Vagina (tissue), 2 donors: ENCODE measurements at regions not wholly inside any gene's neighbourhood (a gene's known extent, or its start where the extent isn't known, plus 50 kb on each side); places are given as distances from the start of the nearest gene placed in this dataset.
A peak's percentile ranks its signal among the peaks of the same experiment; 100 is the strongest.

ENCODE experiments used
- DNase-seq, 2 donors: peaks; one replicate each; pipeline ENCODE4 v3.0.0-alpha.2; 2017; ENCODE audit errors: extremely low spot score in 2 of 2
- H3K27ac ChIP-seq: fragments of 200-600 bp; sonication (generic); one replicate; pipeline ENCODE4 v1.5.1; 2019
- H3K27me3 ChIP-seq: fragments of 200-600 bp; sonication (generic); one replicate; pipeline ENCODE4 v1.5.1; 2019
- H3K36me3 ChIP-seq, 2 donors: fragments of 200-600 bp; sonication (generic); one replicate each; pipeline ENCODE4 v1.5.1; 2017 to 2019
- H3K4me1 ChIP-seq: fragments of 200-600 bp; sonication (generic); one replicate; pipeline ENCODE4 v1.5.1; 2019
- H3K4me3 ChIP-seq, 2 donors: fragments of 200-600 bp; sonication (generic); 1 replicate in 1 of 2; 2 replicates in 1 of 2; pipeline ENCODE4 v1.5.1; 2016 to 2019
- H3K9me3 ChIP-seq: fragments of 200-600 bp; sonication (generic); one replicate; pipeline ENCODE4 v1.5.1; 2019
- CTCF ChIP-seq, 3 experiments: fragments of 450-650 bp in 2 of 3; fragments of 200-600 bp in 1 of 3; sonication (generic) in 1 of 3; IDR thresholded peaks; one replicate each; pipeline ENCODE4 v1.5.1; 2017 to 2019; ENCODE audit warnings: antibody characterized with exemption in 3 of 3, mild to moderate bottlenecking in 2 of 3, moderate library complexity in 2 of 3
- POLR2A ChIP-seq, 2 donors: fragments of 450-650 bp; IDR thresholded peaks; one replicate each; pipeline ENCODE4 v1.6.1; 2017; ENCODE audit warnings: antibody characterized with exemption in 2 of 2, mild to moderate bottlenecking in 2 of 2, moderate library complexity in 2 of 2
- POLR2AphosphoS5 ChIP-seq, 2 donors: sonication (generic); formaldehyde crosslinking; IDR thresholded peaks; one replicate each; pipeline ENCODE4 v1.9.0; 2017; ENCODE audit warnings: antibody characterized with exemption in 2 of 2, mild to moderate bottlenecking in 2 of 2, low read depth in 1 of 2; ENCODE audit not compliant: insufficient read depth in 1 of 2
- intact Hi-C: fragments of 100-400 bp; cut with DNase I; formaldehyde crosslinking; loops from one replicate; pipeline ENCODE4 v1.15.1; 2023

DNA sequence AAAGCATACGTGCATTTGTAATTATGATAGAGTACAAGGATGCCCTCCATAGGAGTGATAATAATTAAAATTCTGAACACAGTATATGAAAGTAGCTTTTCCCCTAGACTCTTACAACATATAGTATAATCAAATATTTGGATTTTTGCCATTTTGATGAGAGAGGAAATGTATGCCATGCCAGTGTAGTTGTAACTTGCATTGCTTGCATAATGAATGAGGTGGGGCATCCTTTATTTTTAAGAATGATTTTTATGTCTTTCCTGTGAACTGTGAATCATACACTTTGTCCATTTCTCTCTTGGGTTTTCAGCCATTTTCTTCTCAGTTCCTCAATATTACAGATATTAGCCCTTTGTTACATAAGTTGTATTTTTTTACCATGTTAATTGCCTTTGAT lies 197.5 kb downstream of the SCG2 start:
- H3K36me3 ChIP-seq = no peaks in the 10 kb centered on the region
- no peak overlapping the region for H3K4me3 ChIP-seq
- no peaks in the 10 kb centered on the region for H3K9me3 ChIP-seq
- intact Hi-C loops = no loop called here
- no peaks in the 10 kb centered on the region for H3K27me3 ChIP-seq
- no peak for DNase-seq
- H3K27ac ChIP-seq = no peak overlapping the region
- no peak for TF ChIP-seq POLR2A (IDR thresholded peaks at IDR 0.05)
- TF ChIP-seq CTCF (IDR thresholded peaks at IDR 0.05) = no peak
- no peak for TF ChIP-seq POLR2AphosphoS5 (IDR thresholded peaks at IDR 0.05; ENCODE audit: insufficient read depth in 1 of 2, low read depth in 1 of 2)
- H3K4me1 ChIP-seq = no peaks in the 10 kb centered on the region

DNA sequence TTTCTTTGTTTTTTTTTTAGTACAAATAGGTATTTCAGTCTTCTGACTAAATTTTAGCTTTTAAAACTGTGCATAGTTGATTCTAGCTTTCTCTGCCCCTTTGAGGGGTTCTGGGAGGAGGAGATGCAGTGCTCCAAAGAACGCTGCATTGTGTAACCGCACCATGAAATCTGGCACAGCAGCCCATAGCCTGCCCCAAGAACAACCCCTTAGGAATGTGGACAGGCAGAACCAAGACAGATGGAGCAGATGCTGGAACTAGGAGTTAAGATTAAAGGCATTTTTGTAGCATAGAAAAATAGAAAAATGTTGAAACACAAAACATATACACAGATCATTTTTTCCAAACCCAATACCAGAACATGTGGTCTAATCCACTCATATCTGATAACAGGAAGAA lies 187.5 kb downstream of the SCG2 start:
- no peak for TF ChIP-seq POLR2AphosphoS5 (IDR thresholded peaks at IDR 0.05; ENCODE audit: insufficient read depth in 1 of 2, low read depth in 1 of 2)
- TF ChIP-seq POLR2A (IDR thresholded peaks at IDR 0.05) = no peak
- no peak for TF ChIP-seq CTCF (IDR thresholded peaks at IDR 0.05)
- Histone ChIP-seq H3K4me3 (no peak overlapping the region), H3K36me3 (no peaks in the 10 kb centered on the region), H3K4me1 (peaks cover 13% of the 10 kb centered on the region), H3K27me3 (no peaks in the 10 kb centered on the region), H3K9me3 (no peaks in the 10 kb centered on the region), H3K27ac (no peak overlapping the region)
- DNase-seq = no peak
- intact Hi-C loops = no loop called here

- DNase-seq = no peak
- intact Hi-C loops = no loop called here
- H3K4me1 ChIP-seq = peaks cover 13% of the 10 kb centered on the region
- no peaks in the 10 kb centered on the region for H3K9me3 ChIP-seq
- no peak overlapping the region for H3K4me3 ChIP-seq
- no peaks in the 10 kb centered on the region for H3K27me3 ChIP-seq
- H3K36me3 ChIP-seq = no peaks in the 10 kb centered on the region
- TF ChIP-seq POLR2A (IDR thresholded peaks at IDR 0.05) = no peak
- no peak for TF ChIP-seq CTCF (IDR thresholded peaks at IDR 0.05)
- no peak for TF ChIP-seq POLR2AphosphoS5 (IDR thresholded peaks at IDR 0.05; ENCODE audit: insufficient read depth in 1 of 2, low read depth in 1 of 2)
- H3K27ac ChIP-seq = no peak overlapping the region
Measured at GRCh38 chr2:223415071-223415470, 187.1 kb downstream of the SCG2 start.

DNA sequence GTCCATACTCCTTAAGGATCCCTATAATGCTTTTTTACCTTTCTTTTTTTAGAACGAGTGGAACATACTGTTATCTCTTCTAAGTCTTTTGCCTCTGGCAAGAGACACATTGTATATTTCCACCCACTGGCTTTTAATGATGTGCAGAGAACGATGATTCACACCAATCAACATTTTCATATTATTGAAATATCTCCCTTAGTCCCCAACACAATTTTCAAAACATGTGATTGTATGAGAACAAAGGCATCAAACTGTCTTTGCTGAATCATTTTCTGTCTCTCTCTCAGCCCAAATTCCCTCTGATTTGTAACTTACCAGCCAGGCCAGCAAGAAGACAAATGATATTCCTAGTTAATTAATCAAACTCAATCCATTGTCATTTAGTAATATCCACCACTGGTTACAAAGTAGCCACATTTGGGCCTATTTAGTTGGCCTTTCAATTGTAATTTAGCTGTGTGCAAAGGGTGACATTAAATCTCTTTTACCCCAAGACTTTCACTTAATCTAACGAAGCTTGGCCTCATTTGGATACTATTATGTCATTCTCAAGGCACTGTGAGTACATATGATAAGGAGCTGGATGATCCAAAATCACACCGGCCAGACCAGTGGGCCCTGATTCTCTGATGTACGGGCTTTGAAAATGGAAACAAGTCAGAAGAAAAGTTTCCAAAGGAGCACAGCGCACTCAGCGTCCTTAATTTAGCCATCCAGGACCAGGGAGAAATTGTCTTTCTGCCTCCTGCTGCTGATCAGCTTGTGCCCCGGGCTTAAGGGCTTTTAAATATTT lies 185.1 kb downstream of the SCG2 start:
- intact Hi-C loops = no loop called here

More for the DNA sequence above, 185.1 kb downstream of the SCG2 start:
- peak overlapping the region; percentile 27 for H3K27ac ChIP-seq
- H3K4me1 ChIP-seq = peaks cover 13% of the 10 kb centered on the region
- H3K27me3 ChIP-seq = no peaks in the 10 kb centered on the region
- no peak overlapping the region for H3K4me3 ChIP-seq
- DNase-seq = no peak
- TF ChIP-seq CTCF (IDR thresholded peaks at IDR 0.05) (no peak), POLR2A (IDR thresholded peaks at IDR 0.05) (no peak), POLR2AphosphoS5 (IDR thresholded peaks at IDR 0.05; ENCODE audit: insufficient read depth in 1 of 2, low read depth in 1 of 2) (no peak)
- H3K36me3 ChIP-seq = no peaks in the 10 kb centered on the region
- no peaks in the 10 kb centered on the region for H3K9me3 ChIP-seq
